ENCODE measurements at regions not wholly inside any gene's neighbourhood (a gene's known extent, or its start where the extent isn't known, plus 50 kb on each side); places are given as distances from the start of the nearest gene placed in this dataset.
A peak's percentile ranks its signal among the peaks of the same experiment; 100 is the strongest.

DNA sequence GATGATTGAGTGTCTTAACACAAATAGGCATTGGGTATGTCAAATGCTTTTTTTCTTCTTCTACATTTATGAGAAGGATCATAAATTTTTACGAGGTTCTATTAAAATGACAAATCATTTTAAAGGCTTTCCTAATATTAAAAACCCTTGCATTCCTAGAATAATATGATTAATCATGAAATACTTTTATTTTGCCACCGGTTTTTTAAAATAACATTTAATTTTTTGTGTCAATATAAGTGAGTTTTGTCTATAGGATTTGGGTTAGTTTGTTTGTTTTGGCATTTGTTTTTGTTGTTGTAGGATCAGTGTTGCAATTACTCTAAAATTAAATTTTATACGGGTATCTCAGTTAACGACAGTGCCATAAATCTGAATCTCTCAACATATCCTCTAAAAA lies 169.7 kb upstream of the STK26 start:
- Histone ChIP-seq H3K4me2 (ENCODE audit: insufficient read depth, low read length) (no peak overlapping the region), H3K27me3 (ENCODE audit: control insufficient read depth in 2 of 2, insufficient read depth in 2 of 2, low read length in 2 of 2) (no peaks in the 10 kb centered on the region), H3K36me3 (ENCODE audit: control insufficient read depth in 2 of 2, extremely low read depth in 1 of 2, insufficient read depth in 2 of 2, low read length in 2 of 2) (no peaks in the 10 kb centered on the region), H3K9ac (replicated peaks; ENCODE audit: extremely low read depth, insufficient read depth, low read length) (no peak overlapping the region), H4K20me1 (replicated peaks; ENCODE audit: control insufficient read depth, extremely low read depth, insufficient read depth, low read length) (no peaks in the 10 kb centered on the region), H3K9me1 (replicated peaks; ENCODE audit: control insufficient read depth, extremely low read depth, insufficient read depth, low read length) (no peaks in the 10 kb centered on the region), H2AFZ (ENCODE audit: low read depth, low read length) (no peak overlapping the region), H3K27ac (ENCODE audit: insufficient read depth, low read depth, low read length) (no peak overlapping the region), H3K4me3 (replicated peaks in 1 of 3; ENCODE audit: insufficient read depth in 1 of 3, low read depth in 1 of 3, low read length in 3 of 3) (no peak overlapping the region), H3K4me1 (ENCODE audit: control insufficient read depth, extremely low read depth, insufficient read depth, low read length) (no peaks in the 10 kb centered on the region), H3K79me2 (ENCODE audit: control insufficient read depth, insufficient read depth, low read length) (no peaks in the 10 kb centered on the region), H3K9me3 (replicated peaks; ENCODE audit: control insufficient read depth, insufficient read depth, low read length) (no peaks in the 10 kb centered on the region)
- BruUV-seq (replicated peaks) = no TSS peak
- intact Hi-C loops (cut with micrococcal nuclease) = no loop called here
- dilution Hi-C loops (cut with MboI; ENCODE audit: extremely low pct_ligation_motif_present, low sequenced_read_pairs) = no loop called here
- ChIA-PET POLR2A (no interaction called here), CTCF (interaction anchor here (1.5 to 2.4 kb wide), 5 partner anchors 10 to 439 kb away, joined by 3 to 65 read pairs (median 10); no protein-coding TSS in a partner anchor)
- TF ChIP-seq MYC (IDR thresholded peaks at IDR 0.05; ENCODE audit: low read depth, low read length) (no peak), POLR2A (IDR thresholded peaks at IDR 0.05; ENCODE audit: low read depth, low read length) (no peak)
- DNase-seq (ENCODE audit: low read depth, low spot score) (no peak), FAIRE-seq (no peak)

GRCh38 chrX:131854581-131854980 lies 168.5 kb upstream of the STK26 start:
- H3K9me1 ChIP-seq (replicated peaks; ENCODE audit: control insufficient read depth, extremely low read depth, insufficient read depth, low read length) = no peaks in the 10 kb centered on the region
- dilution Hi-C loops (cut with MboI; ENCODE audit: extremely low pct_ligation_motif_present, low sequenced_read_pairs) = no loop called here
- no peaks in the 10 kb centered on the region for H3K27me3 ChIP-seq (ENCODE audit: control insufficient read depth in 2 of 2, insufficient read depth in 2 of 2, low read length in 2 of 2)
- no peaks in the 10 kb centered on the region for H3K36me3 ChIP-seq (ENCODE audit: control insufficient read depth in 2 of 2, extremely low read depth in 1 of 2, insufficient read depth in 2 of 2, low read length in 2 of 2)
- POLR2A ChIA-PET = no interaction called here
- no peaks in the 10 kb centered on the region for H3K9me3 ChIP-seq (replicated peaks; ENCODE audit: control insufficient read depth, insufficient read depth, low read length)
- no peak overlapping the region for H3K4me3 ChIP-seq (replicated peaks in 1 of 3; ENCODE audit: insufficient read depth in 1 of 3, low read depth in 1 of 3, low read length in 3 of 3)
- H2AFZ ChIP-seq (ENCODE audit: low read depth, low read length) = no peak overlapping the region
- no peak overlapping the region for H3K27ac ChIP-seq (ENCODE audit: insufficient read depth, low read depth, low read length)
- DNase-seq (ENCODE audit: low read depth, low spot score) = peak; percentile 20
- no peaks in the 10 kb centered on the region for H4K20me1 ChIP-seq (replicated peaks; ENCODE audit: control insufficient read depth, extremely low read depth, insufficient read depth, low read length)
- no peak overlapping the region for H3K9ac ChIP-seq (replicated peaks; ENCODE audit: extremely low read depth, insufficient read depth, low read length)
- H3K79me2 ChIP-seq (ENCODE audit: control insufficient read depth, insufficient read depth, low read length) = no peaks in the 10 kb centered on the region
- CTCF ChIA-PET = interaction anchor here (0.6 to 2.4 kb wide), 24 partner anchors 11 to 779 kb away, joined by 3 to 65 read pairs (median 4); partner anchors contain the start of gene RAP2C
- intact Hi-C loops (cut with micrococcal nuclease) = no loop called here
- TF ChIP-seq POLR2AphosphoS5 (IDR thresholded peaks at IDR 0.05; ENCODE audit: insufficient read depth, low read depth, low read length) (no peak), POLR2A (IDR thresholded peaks at IDR 0.05; ENCODE audit: low read depth, low read length) (no peak), FOS (IDR thresholded peaks at IDR 0.05; ENCODE audit: borderline replicate concordance, insufficient read depth, low read length) (no peak), JUN (IDR thresholded peaks at IDR 0.05; ENCODE audit: borderline replicate concordance, insufficient read depth, insufficient read length, low read depth) (no peak), MYC (IDR thresholded peaks at IDR 0.05; ENCODE audit: low read depth, low read length) (no peak), GATA2 (IDR thresholded peaks at IDR 0.05; ENCODE audit: insufficient read depth, insufficient read length, low read depth, low read length) (no peak), EZH2 (IDR thresholded peaks at IDR 0.05; ENCODE audit: borderline replicate concordance, low read depth, low read length, severe bottlenecking) (no peak)
- TF ChIP-seq, protein P1, sequence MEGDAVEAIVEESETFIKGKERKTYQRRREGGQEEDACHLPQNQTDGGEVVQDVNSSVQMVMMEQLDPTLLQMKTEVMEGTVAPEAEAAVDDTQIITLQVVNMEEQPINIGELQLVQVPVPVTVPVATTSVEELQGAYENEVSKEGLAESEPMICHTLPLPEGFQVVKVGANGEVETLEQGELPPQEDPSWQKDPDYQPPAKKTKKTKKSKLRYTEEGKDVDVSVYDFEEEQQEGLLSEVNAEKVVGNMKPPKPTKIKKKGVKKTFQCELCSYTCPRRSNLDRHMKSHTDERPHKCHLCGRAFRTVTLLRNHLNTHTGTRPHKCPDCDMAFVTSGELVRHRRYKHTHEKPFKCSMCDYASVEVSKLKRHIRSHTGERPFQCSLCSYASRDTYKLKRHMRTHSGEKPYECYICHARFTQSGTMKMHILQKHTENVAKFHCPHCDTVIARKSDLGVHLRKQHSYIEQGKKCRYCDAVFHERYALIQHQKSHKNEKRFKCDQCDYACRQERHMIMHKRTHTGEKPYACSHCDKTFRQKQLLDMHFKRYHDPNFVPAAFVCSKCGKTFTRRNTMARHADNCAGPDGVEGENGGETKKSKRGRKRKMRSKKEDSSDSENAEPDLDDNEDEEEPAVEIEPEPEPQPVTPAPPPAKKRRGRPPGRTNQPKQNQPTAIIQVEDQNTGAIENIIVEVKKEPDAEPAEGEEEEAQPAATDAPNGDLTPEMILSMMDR (IDR thresholded peaks at IDR 0.05; ENCODE audit: extremely low read depth in 1 of 2, insufficient read depth in 1 of 2, low read depth in 1 of 2, low read length in 2 of 2) = no peak
- TF ChIP-seq, protein P2, sequence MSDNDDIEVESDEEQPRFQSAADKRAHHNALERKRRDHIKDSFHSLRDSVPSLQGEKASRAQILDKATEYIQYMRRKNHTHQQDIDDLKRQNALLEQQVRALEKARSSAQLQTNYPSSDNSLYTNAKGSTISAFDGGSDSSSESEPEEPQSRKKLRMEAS (IDR thresholded peaks at IDR 0.05; ENCODE audit: insufficient read depth, insufficient read length) = no peak
- H3K4me1 ChIP-seq (ENCODE audit: control insufficient read depth, extremely low read depth, insufficient read depth, low read length) = no peaks in the 10 kb centered on the region
- FAIRE-seq = peak; percentile 12
- no TSS peak for BruUV-seq (replicated peaks)
- H3K4me2 ChIP-seq (ENCODE audit: insufficient read depth, low read length) = no peak overlapping the region

All from endothelial cell of umbilical vein (primary cell).